Endometrial microvascular endothelial cells (primary cell): ENCODE measurements at regions not wholly inside any gene's neighbourhood (a gene's known extent, or its start where the extent isn't known, plus 50 kb on each side); places are given as distances from the start of the nearest gene placed in this dataset.

Experiments
- in situ Hi-C: cut with HindIII; loops from 2 replicates; pipeline ENCODE4 v1.10.0; 2017; ENCODE audit warnings: low sequenced_read_pairs, low pct_unique_long_range_greater_than_20kb; ENCODE audit errors: inconsistent ontology term

DNA sequence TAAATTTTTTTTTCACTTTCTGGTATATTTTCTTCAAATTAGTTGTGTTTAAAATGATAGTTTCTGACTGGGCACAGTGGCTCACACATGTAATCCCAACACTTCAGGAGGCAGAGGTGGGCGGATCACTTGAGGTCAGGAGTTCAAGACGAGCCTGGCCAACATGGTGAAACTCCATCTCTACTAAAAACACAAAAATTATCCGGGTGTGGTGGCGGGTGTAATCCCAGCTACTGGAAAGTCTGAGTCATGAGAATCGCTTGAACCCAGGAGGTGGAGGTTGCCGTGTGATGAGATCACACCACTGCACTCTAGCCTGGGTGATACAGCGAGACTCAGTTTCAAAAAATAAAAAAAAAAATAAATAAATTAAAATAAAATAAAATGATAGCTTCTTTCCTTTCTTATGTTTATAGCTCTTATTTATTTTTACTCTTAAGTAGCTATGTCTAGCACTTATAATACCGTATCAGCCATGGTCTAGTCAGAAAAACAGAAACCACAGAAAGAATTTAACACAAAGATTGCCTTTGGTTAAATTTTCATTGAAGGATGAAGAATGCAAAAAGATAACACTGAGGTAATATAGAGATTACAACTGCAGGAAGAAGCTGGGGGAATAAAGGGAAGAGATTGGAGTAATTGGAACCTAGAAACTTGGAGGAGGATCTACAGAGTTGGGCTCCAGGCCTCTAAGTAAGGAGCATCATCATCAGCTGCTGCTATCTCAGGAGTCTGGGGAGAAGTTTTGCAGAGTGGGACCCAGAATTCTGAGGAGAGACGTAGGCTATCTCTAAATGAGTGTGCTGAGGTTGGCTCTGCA, 54.7 kb upstream of the MBOAT2 start:
- in situ Hi-C loops = no loop called here

DNA sequence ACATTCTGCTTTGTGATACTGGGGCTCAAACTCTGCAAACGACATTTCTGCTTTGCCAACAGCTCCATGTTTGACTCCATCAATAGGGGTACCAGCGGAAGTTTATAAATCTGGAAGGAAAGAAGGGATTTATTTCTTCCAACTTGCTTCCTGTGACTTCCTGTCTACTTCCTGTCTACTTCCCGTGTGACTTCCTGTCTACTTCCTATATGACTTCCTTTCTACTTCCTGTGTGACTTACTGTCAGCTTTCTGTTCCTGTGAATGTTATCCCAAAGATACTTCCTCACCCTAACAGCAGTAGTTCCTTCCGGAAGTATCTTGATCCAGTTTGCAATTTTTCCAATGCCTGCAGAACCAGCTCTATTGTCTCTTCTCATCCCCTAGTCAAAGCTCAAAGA, 52.0 kb upstream of the MBOAT2 start:
- in situ Hi-C loops = no loop called here

DNA sequence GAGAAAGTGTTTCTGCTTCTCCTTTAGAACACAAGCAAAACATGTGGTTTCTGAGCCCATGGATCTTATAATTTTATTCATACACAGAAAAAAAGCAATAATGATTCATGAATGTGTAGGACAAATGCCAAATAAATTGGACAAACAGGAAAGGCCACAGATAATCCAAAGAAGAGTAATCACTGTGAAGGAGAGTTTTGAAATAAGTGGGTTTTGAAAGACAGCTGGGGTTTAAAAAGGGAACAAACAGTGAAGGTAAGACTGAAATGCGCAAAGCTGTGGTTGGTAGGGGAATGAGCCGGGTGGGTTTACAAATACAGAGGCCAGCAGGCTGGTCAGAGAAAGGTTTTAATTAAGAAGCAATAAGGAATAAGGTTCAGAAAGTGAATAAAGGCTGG, 50.0 kb upstream of the MBOAT2 start:
- in situ Hi-C loops = no loop called here
